HFF-Myc (cell line): ENCODE measurements at regions not wholly inside any gene's neighbourhood (a gene's known extent, or its start where the extent isn't known, plus 50 kb on each side); places are given as distances from the start of the nearest gene placed in this dataset.

ENCODE experiments used
- DNase-seq: peaks from one replicate; pipeline ENCODE4 v3.0.0-alpha.2; 2011; ENCODE audit warnings: low read depth; ENCODE audit errors: extremely low read depth
- H3K4me3 ChIP-seq: replicated peaks from 2 replicates; pipeline ENCODE4 v1.5.1; 2011; ENCODE audit warnings: low read depth, mild to moderate bottlenecking, control low read depth, low read length
- TF ChIP-seq, protein P1 (sequence below): IDR thresholded peaks from 2 replicates; pipeline ENCODE4 v1.5.1; 2012; ENCODE audit warnings: mild to moderate bottlenecking, low read depth, low read length, control low read depth; ENCODE audit errors: missing control alignments

DNA sequence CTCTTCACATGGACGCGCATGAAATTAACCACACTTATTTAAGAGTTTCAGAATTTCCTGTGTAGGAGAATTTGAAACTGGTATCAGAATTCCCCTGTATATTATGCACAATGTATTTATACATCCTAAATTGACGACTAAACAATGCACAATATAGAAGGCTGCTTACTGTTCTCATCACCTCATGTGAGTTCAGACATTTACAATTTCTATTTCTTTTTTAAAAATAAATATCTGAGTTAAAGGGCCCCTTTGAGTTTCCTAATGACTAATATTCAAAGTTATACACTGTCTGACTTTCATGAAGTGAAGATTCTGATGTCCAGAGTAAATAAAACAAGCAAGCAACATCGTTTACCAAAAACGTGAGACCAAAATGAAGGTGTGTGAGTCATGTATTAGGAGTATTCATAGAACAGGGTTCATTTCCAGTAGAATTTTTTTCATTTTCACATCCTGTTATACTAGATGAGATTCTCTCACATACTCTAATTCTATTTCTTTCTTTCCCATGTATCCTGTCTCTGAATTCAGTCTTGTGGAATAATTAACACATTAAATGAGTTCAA is 406.2 kb downstream of the NUP35 start:
- TF ChIP-seq, protein P1, sequence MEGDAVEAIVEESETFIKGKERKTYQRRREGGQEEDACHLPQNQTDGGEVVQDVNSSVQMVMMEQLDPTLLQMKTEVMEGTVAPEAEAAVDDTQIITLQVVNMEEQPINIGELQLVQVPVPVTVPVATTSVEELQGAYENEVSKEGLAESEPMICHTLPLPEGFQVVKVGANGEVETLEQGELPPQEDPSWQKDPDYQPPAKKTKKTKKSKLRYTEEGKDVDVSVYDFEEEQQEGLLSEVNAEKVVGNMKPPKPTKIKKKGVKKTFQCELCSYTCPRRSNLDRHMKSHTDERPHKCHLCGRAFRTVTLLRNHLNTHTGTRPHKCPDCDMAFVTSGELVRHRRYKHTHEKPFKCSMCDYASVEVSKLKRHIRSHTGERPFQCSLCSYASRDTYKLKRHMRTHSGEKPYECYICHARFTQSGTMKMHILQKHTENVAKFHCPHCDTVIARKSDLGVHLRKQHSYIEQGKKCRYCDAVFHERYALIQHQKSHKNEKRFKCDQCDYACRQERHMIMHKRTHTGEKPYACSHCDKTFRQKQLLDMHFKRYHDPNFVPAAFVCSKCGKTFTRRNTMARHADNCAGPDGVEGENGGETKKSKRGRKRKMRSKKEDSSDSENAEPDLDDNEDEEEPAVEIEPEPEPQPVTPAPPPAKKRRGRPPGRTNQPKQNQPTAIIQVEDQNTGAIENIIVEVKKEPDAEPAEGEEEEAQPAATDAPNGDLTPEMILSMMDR = no peak
- no peak overlapping the region for H3K4me3 ChIP-seq
- no peak for DNase-seq

DNA sequence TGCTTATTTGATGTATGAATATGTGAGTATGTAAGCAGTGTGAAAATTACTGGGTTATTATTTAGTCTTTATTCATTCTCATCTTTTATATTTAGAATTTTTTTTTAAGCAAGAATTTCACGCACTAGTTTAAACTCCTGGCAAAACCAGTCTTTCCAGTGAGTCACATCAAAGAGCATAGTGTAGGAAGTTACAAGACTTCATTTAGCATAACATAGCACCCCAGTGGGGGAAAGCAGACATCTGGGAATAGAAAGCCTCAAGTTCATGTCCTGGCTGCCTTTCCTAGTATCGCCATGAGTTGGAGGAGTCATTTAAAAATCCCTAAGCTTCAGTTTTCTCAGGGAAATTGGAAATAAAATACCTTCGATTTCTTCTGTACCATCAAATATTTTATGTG is 408.3 kb downstream of the NUP35 start:
- TF ChIP-seq, protein P1 = no peak
- no peak for DNase-seq

DNA sequence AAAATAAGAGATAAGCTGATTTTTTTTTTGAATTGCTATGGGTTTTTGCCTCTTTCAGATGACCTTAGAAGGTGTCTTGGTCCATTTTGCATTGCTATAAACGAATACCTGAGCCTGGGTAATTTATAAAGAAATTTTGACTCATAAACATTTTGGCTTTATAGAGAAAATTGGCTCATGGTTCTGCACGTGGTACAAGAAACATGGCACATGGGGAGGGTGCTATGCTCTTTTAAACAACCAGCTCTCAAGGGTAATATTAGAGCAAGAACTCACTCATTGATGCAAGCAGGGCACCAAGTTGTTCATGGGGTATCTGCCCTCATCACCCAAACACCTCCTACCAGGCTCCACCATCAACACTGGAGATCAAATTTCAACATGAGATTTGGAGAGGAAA is 408.8 kb downstream of the NUP35 start:
- no peak for DNase-seq
- no peak overlapping the region for H3K4me3 ChIP-seq
- TF ChIP-seq, protein P1 = no peak

More for the DNA sequence above, 408.3 kb downstream of the NUP35 start:
- no peak overlapping the region for H3K4me3 ChIP-seq

DNA sequence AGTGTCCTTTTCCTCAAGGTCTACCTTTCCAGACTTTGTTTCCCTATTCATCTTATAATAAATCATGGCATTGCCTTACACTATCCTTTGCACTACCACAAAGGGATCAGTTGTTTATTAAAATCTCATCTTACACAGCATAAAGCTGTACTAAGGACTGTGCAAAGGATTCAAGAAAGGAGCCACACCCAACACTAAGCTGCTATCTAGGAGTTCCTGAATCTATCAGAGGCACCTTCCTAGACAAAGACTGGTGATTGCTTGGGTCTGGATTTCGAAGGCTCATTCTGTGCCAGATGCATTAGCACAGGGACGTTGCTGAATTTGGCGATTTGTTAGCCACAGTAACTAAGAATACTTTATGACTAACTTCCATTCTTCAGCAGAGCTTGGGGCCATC is 412.0 kb downstream of the NUP35 start:
- H3K4me3 ChIP-seq = no peak overlapping the region
- DNase-seq = no peak
- TF ChIP-seq, protein P1 = no peak

DNA sequence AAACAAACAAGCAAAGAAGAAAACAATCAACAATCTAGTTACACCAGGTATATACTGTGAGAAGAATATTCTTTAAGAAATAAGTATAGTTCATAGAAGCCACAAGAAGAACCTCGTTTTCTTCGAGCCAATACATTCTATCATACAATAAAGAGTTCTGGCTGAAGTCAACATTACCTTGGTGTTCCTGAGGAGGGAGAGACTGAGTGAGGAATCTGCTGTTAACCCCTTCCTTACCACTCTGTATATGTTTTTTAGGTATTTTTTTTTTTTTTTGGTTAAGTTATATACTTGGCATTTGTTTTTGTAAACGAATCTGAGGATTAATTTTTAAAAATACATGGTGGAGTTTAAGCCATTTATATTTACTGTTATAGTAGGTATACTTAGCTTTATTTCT is 412.5 kb downstream of the NUP35 start:
- TF ChIP-seq, protein P1 = no peak
- H3K4me3 ChIP-seq = no peak overlapping the region
- DNase-seq = no peak

DNA sequence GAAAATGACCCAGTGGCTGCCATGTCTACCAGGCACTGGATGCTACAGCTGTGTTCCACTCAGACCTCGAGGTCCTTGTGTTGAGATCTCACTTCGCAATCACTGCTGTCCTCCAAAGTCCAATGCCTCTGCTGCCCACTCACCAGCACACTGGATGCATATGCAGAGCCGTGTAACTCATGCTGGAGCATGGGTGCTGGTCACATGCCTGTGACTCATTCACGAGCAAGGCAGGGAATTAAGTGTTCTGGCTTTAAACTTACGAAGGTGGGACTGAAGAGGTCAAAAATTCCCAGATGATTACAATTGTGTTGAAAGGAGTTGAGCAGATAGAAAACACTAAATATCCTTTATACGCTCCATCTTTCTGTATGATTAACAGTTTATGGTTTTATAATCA is 417.5 kb downstream of the NUP35 start:
- DNase-seq = no peak
- TF ChIP-seq, protein P1 = no peak
- H3K4me3 ChIP-seq = no peak overlapping the region

DNA sequence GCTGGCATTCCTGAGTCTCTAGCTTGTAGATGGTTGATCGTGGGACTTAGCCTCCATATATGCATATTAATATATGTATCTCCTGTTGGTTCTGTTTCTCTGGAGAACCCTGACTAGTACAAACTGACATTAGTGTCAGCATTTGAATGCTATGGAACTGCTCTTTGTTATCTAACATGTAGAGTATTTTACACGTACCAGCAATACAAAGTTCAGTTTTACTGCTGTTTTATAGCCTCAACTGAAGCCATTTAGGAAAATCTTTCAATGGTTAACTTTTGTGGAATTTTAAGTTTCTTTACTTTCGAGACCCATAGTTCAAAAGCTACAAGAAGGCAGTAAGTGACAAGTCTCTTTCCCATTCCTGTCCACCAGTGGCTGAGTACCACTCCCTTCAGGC is 418.4 kb downstream of the NUP35 start:
- no peak for DNase-seq
- no peak overlapping the region for H3K4me3 ChIP-seq
- TF ChIP-seq, protein P1 = no peak
